ENCODE measurements at regions not wholly inside any gene's neighbourhood (a gene's known extent, or its start where the extent isn't known, plus 50 kb on each side); places are given as distances from the start of the nearest gene placed in this dataset.

GRCh38 chr7:54690892-54691291 lies 68.1 kb downstream of the SEC61G start:
- TF ChIP-seq POLR2AphosphoS5 (IDR thresholded peaks at IDR 0.05) (no peak), CTCF (IDR thresholded peaks at IDR 0.05) (no peak), POLR2A (IDR thresholded peaks at IDR 0.05) (no peak), EP300 (IDR thresholded peaks at IDR 0.05) (no peak)
